Esophagus squamous epithelium (tissue), 5 donors: ENCODE measurements at regions not wholly inside any gene's neighbourhood (a gene's known extent, or its start where the extent isn't known, plus 50 kb on each side); places are given as distances from the start of the nearest gene placed in this dataset.

ENCODE experiments used
- DNase-seq: peaks from one replicate; lab custom pipeline; 2025; lab: John Stamatoyannopoulos, UW
- H3K27ac ChIP-seq, 4 donors: fragments of 200-600 bp; sonication (generic); one replicate each; pipeline ENCODE4 v1.5.1; 2016 to 2019; ENCODE audit warnings: mild to moderate bottlenecking in 1 of 4
- H3K27me3 ChIP-seq, 4 donors: fragments of 200-600 bp; sonication (generic); 1 replicate in 3 of 4; 2 replicates in 1 of 4; pipeline versions ENCODE4 v1.5.1 to v1.6.0; 2017 to 2021; ENCODE audit warnings: antibody characterized with exemption in 1 of 4
- H3K36me3 ChIP-seq, 3 donors: fragments of 200-600 bp; sonication (generic); one replicate each; pipeline ENCODE4 v1.5.1; 2016 to 2019
- H3K4me1 ChIP-seq, 3 donors: fragments of 200-600 bp; sonication (generic); one replicate each; pipeline ENCODE4 v1.5.1; 2017 to 2019
- H3K4me3 ChIP-seq, 4 donors: fragments of 200-600 bp; sonication (generic); 1 replicate in 3 of 4; 2 replicates in 1 of 4; pipeline ENCODE4 v1.5.1; 2016 to 2019; ENCODE audit warnings: mild to moderate bottlenecking in 2 of 4, moderate library complexity in 1 of 4
- H3K9me3 ChIP-seq, 3 donors: fragments of 200-600 bp; sonication (generic); one replicate each; pipeline ENCODE4 v1.5.1; 2016 to 2019
- POLR2A ChIP-seq, 4 donors: fragments of 450-650 bp; IDR thresholded peaks; one replicate each; pipeline ENCODE4 v1.6.1; 2017; ENCODE audit warnings: antibody characterized with exemption in 4 of 4, mild to moderate bottlenecking in 4 of 4, moderate library complexity in 3 of 4
- WGBS, 2 donors: methylation state at CpG; one replicate each; pipeline ENCODE4 v1.1.5; 2018; 5-methylcytosine and 5-hydroxymethylcytosine counted together
- intact Hi-C: fragments of 100-400 bp; cut with DNase I; formaldehyde crosslinking; loops from one replicate; pipeline ENCODE4 v1.15.0; 2022
- TF ChIP-seq, protein P1 (sequence below), 6 experiments: fragments of 450-650 bp in 4 of 6; fragments of 200-600 bp in 2 of 6; sonication (generic) in 2 of 6; IDR thresholded peaks; one replicate each; pipeline ENCODE4 v1.5.1; 2016 to 2019; ENCODE audit warnings: antibody characterized with exemption in 6 of 6, mild to moderate bottlenecking in 4 of 6, moderate library complexity in 4 of 6
- donor health status: DM: yes; HTN: yes; CAD: no.

DNA sequence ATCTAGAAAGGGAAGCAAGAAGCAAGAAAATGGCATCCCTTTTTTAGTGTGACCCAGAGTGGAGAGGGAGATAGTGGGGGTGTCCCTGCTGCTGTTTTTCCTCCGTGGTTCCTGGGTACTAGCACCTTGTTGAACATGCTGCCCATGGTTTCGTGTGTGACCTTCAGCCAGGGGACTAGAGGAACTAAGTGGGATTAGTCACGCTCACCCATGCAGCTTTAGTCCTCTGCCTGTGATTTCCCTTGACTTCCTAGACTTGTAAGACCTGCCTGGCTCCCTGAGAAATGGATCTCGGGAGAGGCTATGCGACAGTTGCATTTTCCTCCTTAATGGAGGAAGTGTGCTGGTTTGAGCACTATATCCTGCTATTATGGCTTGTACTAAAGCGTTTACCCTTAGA lies 471.4 kb downstream of the DCDC2C start:
- H3K27me3 ChIP-seq: no peaks in the 10 kb centered on the region
- H3K9me3 ChIP-seq: peaks cover 0 to 43% (median 36%) of the 10 kb centered on the region in 3 donors
- 50 to 68% methylated on average over 2 to 6 of the region's 6 CpGs for WGBS, 2 donors
- TF ChIP-seq POLR2A (IDR thresholded peaks at IDR 0.05): no peak
- TF ChIP-seq, protein P1, sequence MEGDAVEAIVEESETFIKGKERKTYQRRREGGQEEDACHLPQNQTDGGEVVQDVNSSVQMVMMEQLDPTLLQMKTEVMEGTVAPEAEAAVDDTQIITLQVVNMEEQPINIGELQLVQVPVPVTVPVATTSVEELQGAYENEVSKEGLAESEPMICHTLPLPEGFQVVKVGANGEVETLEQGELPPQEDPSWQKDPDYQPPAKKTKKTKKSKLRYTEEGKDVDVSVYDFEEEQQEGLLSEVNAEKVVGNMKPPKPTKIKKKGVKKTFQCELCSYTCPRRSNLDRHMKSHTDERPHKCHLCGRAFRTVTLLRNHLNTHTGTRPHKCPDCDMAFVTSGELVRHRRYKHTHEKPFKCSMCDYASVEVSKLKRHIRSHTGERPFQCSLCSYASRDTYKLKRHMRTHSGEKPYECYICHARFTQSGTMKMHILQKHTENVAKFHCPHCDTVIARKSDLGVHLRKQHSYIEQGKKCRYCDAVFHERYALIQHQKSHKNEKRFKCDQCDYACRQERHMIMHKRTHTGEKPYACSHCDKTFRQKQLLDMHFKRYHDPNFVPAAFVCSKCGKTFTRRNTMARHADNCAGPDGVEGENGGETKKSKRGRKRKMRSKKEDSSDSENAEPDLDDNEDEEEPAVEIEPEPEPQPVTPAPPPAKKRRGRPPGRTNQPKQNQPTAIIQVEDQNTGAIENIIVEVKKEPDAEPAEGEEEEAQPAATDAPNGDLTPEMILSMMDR (IDR thresholded peaks at IDR 0.05): no peak
- no peak overlapping the region for H3K27ac ChIP-seq
- H3K36me3 ChIP-seq: no peaks in the 10 kb centered on the region
- H3K4me3 ChIP-seq: no peak overlapping the region
- DNase-seq: no peak
- intact Hi-C loops: no loop called here
- no peaks in the 10 kb centered on the region for H3K4me1 ChIP-seq

- Histone ChIP-seq H3K9me3 (peaks cover 0 to 42% (median 38%) of the 10 kb centered on the region in 3 donors), H3K27me3 (no peaks in the 10 kb centered on the region), H3K36me3 (no peaks in the 10 kb centered on the region), H3K4me3 (no peak overlapping the region), H3K27ac (no peak overlapping the region), H3K4me1 (no peaks in the 10 kb centered on the region)
- DNase-seq: no peak
- WGBS, 2 donors: 60 to 84% methylated on average over 2 to 3 of the region's 3 CpGs
- intact Hi-C loops: no loop called here
- TF ChIP-seq, protein P1 (IDR thresholded peaks at IDR 0.05): no peak
- no peak for TF ChIP-seq POLR2A (IDR thresholded peaks at IDR 0.05)
Measured at GRCh38 chr2:4175343-4175742, 472.0 kb downstream of the DCDC2C start.

- Histone ChIP-seq H3K36me3 (no peaks in the 10 kb centered on the region), H3K4me3 (no peak overlapping the region), H3K27ac (no peak overlapping the region), H3K9me3 (peaks cover 0 to 26% (median 14%) of the 10 kb centered on the region in 3 donors), H3K4me1 (no peaks in the 10 kb centered on the region), H3K27me3 (no peaks in the 10 kb centered on the region)
- intact Hi-C loops: no loop called here
- TF ChIP-seq POLR2A (IDR thresholded peaks at IDR 0.05): no peak
- TF ChIP-seq, protein P1 (IDR thresholded peaks at IDR 0.05): no peak
- no peak for DNase-seq
- 23 to 36% methylated on average over 2 of the region's 2 CpGs for WGBS, 2 donors
Measured at GRCh38 chr2:4180631-4181030, 477.3 kb downstream of the DCDC2C start.

- no peaks in the 10 kb centered on the region for H3K27me3 ChIP-seq
- no peak for DNase-seq
- H3K36me3 ChIP-seq: no peaks in the 10 kb centered on the region
- WGBS, 2 donors: 73 to 93% methylated on average over 1 of the region's 1 CpG
- peaks cover 0 to 22% (median 9%) of the 10 kb centered on the region in 3 donors for H3K9me3 ChIP-seq
- no peak overlapping the region for H3K27ac ChIP-seq
- TF ChIP-seq POLR2A (IDR thresholded peaks at IDR 0.05): no peak
- TF ChIP-seq, protein P1 (IDR thresholded peaks at IDR 0.05): no peak
- no peaks in the 10 kb centered on the region for H3K4me1 ChIP-seq
- intact Hi-C loops: no loop called here
- no peak overlapping the region for H3K4me3 ChIP-seq
Measured at GRCh38 chr2:4181062-4181461, 477.7 kb downstream of the DCDC2C start.

DNA sequence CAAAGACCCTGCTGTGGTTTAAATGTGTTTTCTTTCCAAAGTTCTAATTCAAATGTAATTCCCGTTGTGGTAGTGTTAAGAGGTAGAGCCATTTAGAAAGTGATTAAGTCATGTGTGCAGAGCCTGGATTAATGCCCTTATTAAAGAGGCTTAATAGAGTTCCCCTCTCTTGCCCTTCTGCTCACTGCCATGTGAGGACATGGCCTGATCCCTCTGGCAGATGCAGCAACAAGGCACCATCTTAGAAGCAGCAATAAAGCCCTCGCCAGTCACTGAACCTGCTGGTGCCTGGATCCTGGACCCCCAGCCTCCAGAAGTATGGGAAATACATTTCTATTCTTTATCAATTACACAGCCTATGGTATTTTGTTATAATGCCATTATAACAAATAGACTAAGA lies 485.2 kb downstream of the DCDC2C start:
- TF ChIP-seq POLR2A (IDR thresholded peaks at IDR 0.05): no peak
- TF ChIP-seq, protein P1 (IDR thresholded peaks at IDR 0.05): no peak
- no peak overlapping the region for H3K27ac ChIP-seq
- H3K27me3 ChIP-seq: no peaks in the 10 kb centered on the region
- no peak for DNase-seq
- no peaks in the 10 kb centered on the region for H3K4me1 ChIP-seq
- H3K36me3 ChIP-seq: no peaks in the 10 kb centered on the region
- peaks cover 0 to 15% (median 4%) of the 10 kb centered on the region in 3 donors for H3K9me3 ChIP-seq
- no peak overlapping the region for H3K4me3 ChIP-seq
- intact Hi-C loops: no loop called here
- 79 to 96% methylated on average over 2 of the region's 2 CpGs for WGBS, 2 donors
